DOHH2 (cell line): ENCODE measurements at regions not wholly inside any gene's neighbourhood (a gene's known extent, or its start where the extent isn't known, plus 50 kb on each side); places are given as distances from the start of the nearest gene placed in this dataset.
A peak's percentile ranks its signal among the peaks of the same experiment; 100 is the strongest.

Experiments
- H3F3A ChIP-seq: fragments of 200-600 bp; sonication (generic), shearing (Covaris generic); 2 replicates; pipeline ENCODE4 v1.6.0; 2016; ENCODE audit warnings: antibody characterized with exemption, mild to moderate bottlenecking; ENCODE audit not compliant: control insufficient read depth, insufficient read depth
- H3K27ac ChIP-seq: fragments of 200-600 bp; sonication (generic); 2 replicates; pipeline ENCODE4 v1.5.1; 2014; ENCODE audit warnings: low read depth, mild to moderate bottlenecking, low read length, moderate library complexity
- H3K27me3 ChIP-seq: fragments of 200-600 bp; sonication (generic); 2 replicates; pipeline ENCODE4 v1.6.1; 2014; ENCODE audit warnings: mild to moderate bottlenecking, low read length, mixed read lengths; ENCODE audit not compliant: control insufficient read depth
- H3K36me3 ChIP-seq: fragments of 200-600 bp; sonication (generic); 2 replicates; pipeline ENCODE4 v1.6.1; 2014; ENCODE audit warnings: mild to moderate bottlenecking, low read length, moderate library complexity, mixed read lengths; ENCODE audit not compliant: control insufficient read depth
- H3K4me1 ChIP-seq: fragments of 200-600 bp; sonication (generic); 2 replicates; pipeline ENCODE4 v1.6.1; 2014; ENCODE audit warnings: mild to moderate bottlenecking, low read length, mixed read lengths; ENCODE audit not compliant: control insufficient read depth
- H3K4me2 ChIP-seq: fragments of 200-600 bp; sonication (generic); 2 replicates; pipeline ENCODE4 v1.6.0; 2014; ENCODE audit warnings: mild to moderate bottlenecking, low read length, moderate library complexity
- H3K4me3 ChIP-seq: fragments of 200-600 bp; sonication (generic); 2 replicates; pipeline ENCODE4 v1.5.1; 2014; ENCODE audit warnings: mild to moderate bottlenecking, low read length, mixed read lengths
- H3K79me2 ChIP-seq: fragments of 200-600 bp; sonication (generic); 2 replicates; pipeline ENCODE4 v1.6.1; 2014; ENCODE audit warnings: mild to moderate bottlenecking, low read length, mixed read lengths; ENCODE audit not compliant: control insufficient read depth
- H3K9me2 ChIP-seq: fragments of 200-600 bp; sonication (generic); replicated peaks from 2 replicates; pipeline ENCODE4 v1.6.1; 2014; ENCODE audit warnings: mild to moderate bottlenecking, low read length, mixed read lengths; ENCODE audit not compliant: control insufficient read depth
- H3K9me3 ChIP-seq: fragments of 200-600 bp; sonication (generic); 2 replicates; pipeline ENCODE4 v1.6.1; 2014; ENCODE audit warnings: antibody characterized with exemption, low read length, mixed read lengths; ENCODE audit not compliant: control insufficient read depth, insufficient read depth
- H4K20me1 ChIP-seq: fragments of 200-600 bp; sonication (generic); 2 replicates; pipeline ENCODE4 v1.6.0; 2014; ENCODE audit warnings: low read depth, mild to moderate bottlenecking, antibody characterized with exemption, low read length, moderate library complexity; ENCODE audit not compliant: control insufficient read depth, insufficient read depth
- CTCF ChIP-seq: fragments of 200-600 bp; sonication (generic); IDR thresholded peaks from one replicate; pipeline ENCODE4 v1.5.1; 2014; ENCODE audit warnings: antibody characterized with exemption, mild to moderate bottlenecking, low read depth, low read length; ENCODE audit not compliant: poor library complexity, severe bottlenecking
- EZH2phosphoT487 ChIP-seq: fragments of 200-600 bp; sonication (generic); IDR thresholded peaks from 2 replicates; pipeline ENCODE4 v1.6.1; 2017; ENCODE audit warnings: borderline replicate concordance, mild to moderate bottlenecking, antibody characterized with exemption, low read length, moderate library complexity, mixed read lengths

GRCh38 chr9:103372828-103373227, 377.7 kb downstream of the CYLC2 start:
- Histone ChIP-seq H3K27me3 (no peaks in the 10 kb centered on the region), H3K9me3 (no peaks in the 10 kb centered on the region), H3K79me2 (no peaks in the 10 kb centered on the region), H3K9me2 (no peaks in the 10 kb centered on the region), H3F3A (no peaks in the 10 kb centered on the region), H3K27ac (no peak overlapping the region), H4K20me1 (no peaks in the 10 kb centered on the region), H3K4me3 (no peak overlapping the region), H3K4me1 (no peaks in the 10 kb centered on the region), H3K36me3 (no peaks in the 10 kb centered on the region), H3K4me2 (no peak overlapping the region)
- TF ChIP-seq EZH2phosphoT487 (no peak), CTCF (no peak)

GRCh38 chr9:103377667-103378066, 382.5 kb downstream of the CYLC2 start:
- Histone ChIP-seq H3K9me2 (no peaks in the 10 kb centered on the region), H3K36me3 (no peaks in the 10 kb centered on the region), H3K4me2 (no peak overlapping the region), H3F3A (no peaks in the 10 kb centered on the region), H3K4me1 (no peaks in the 10 kb centered on the region), H3K27me3 (no peaks in the 10 kb centered on the region), H3K4me3 (no peak overlapping the region), H3K9me3 (no peaks in the 10 kb centered on the region), H4K20me1 (no peaks in the 10 kb centered on the region), H3K79me2 (no peaks in the 10 kb centered on the region), H3K27ac (no peak overlapping the region)
- no peak for TF ChIP-seq EZH2phosphoT487
- no peak for TF ChIP-seq CTCF

GRCh38 chr9:103397868-103398600, 402.9 kb downstream of the CYLC2 start:
- Histone ChIP-seq H3K27me3 (no peaks in the 10 kb centered on the region), H3K36me3 (no peaks in the 10 kb centered on the region), H3K4me1 (no peaks in the 10 kb centered on the region), H4K20me1 (no peaks in the 10 kb centered on the region), H3K79me2 (no peaks in the 10 kb centered on the region), H3K9me2 (no peaks in the 10 kb centered on the region), H3K4me2 (no peak overlapping the region), H3F3A (no peaks in the 10 kb centered on the region), H3K4me3 (no peak overlapping the region), H3K9me3 (no peaks in the 10 kb centered on the region), H3K27ac (no peak overlapping the region)
- no peak for TF ChIP-seq EZH2phosphoT487
- TF ChIP-seq CTCF, result peak; percentile 84
